ENCODE measurements at regions not wholly inside any gene's neighbourhood (a gene's known extent, or its start where the extent isn't known, plus 50 kb on each side); places are given as distances from the start of the nearest gene placed in this dataset.
A peak's percentile ranks its signal among the peaks of the same experiment; 100 is the strongest.

DNA sequence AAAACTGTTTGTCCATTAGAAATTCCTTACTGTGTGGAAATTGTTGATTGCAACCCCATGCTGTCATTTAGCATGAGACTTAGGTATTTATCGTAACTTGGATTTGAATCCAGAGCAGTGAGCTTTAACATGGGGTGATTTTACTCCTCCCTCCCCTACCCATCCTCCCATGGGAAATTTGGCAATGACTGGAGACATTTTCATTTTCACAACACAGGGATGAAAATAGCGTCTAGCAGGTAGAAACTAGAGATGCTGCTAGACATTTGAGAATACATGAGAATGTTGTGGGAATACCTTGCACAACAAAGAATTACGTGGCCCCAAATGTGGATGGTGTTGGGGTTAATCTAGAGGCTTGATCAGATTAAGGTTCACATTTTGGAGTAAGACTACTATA is 191.3 kb upstream of the MPDZ start:
- H3K27ac ChIP-seq (ENCODE audit: low read length) = no peak overlapping the region
- H3K9me2 ChIP-seq (replicated peaks; ENCODE audit: insufficient read depth, low read length) = no peaks in the 10 kb centered on the region
- H2AFZ ChIP-seq (ENCODE audit: low read length) = no peak overlapping the region

DNA sequence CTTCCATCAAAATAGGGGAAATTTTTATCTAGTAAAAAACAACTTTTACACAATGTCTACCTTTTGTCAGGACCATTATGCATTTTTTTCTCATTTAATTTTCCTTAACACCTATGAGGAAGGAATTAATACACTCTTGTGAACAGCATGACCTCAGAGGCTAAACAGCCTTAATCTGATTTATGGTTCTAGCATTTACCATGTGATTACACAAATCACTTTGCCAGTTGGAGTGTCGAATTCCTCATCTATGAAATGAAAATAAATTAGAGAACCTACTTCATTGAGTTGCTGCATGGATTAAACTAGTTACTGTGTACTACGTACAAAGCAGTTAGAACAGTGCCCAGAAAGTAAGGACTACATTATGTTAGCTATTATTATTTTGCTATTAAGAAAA is 187.7 kb upstream of the MPDZ start:
- Histone ChIP-seq H3K4me3 (ENCODE audit: low read length) (no peak overlapping the region), H3K36me3 (ENCODE audit: insufficient read depth, low read length) (no peaks in the 10 kb centered on the region), H3K4me1 (ENCODE audit: low read length) (no peaks in the 10 kb centered on the region), H3K4me2 (ENCODE audit: low read depth, low read length, poor library complexity, severe bottlenecking) (no peak overlapping the region), H3K9ac (ENCODE audit: low read length) (no peak overlapping the region), H3K27ac (ENCODE audit: low read length) (no peak overlapping the region), H3K9me2 (replicated peaks; ENCODE audit: insufficient read depth, low read length) (no peaks in the 10 kb centered on the region), H3K27me3 (ENCODE audit: low read length) (no peaks in the 10 kb centered on the region), H3K9me3 (ENCODE audit: low read length) (no peaks in the 10 kb centered on the region), H4K20me1 (ENCODE audit: insufficient read depth, low read depth, low read length) (no peaks in the 10 kb centered on the region), H2AFZ (ENCODE audit: low read length) (no peak overlapping the region), H3K79me2 (ENCODE audit: low read length) (no peaks in the 10 kb centered on the region)
- no peak for DNase-seq

More for the DNA sequence above, 191.3 kb upstream of the MPDZ start:
- no peak overlapping the region for H3K9ac ChIP-seq (ENCODE audit: low read length)
- H3K36me3 ChIP-seq (ENCODE audit: insufficient read depth, low read length) = no peaks in the 10 kb centered on the region
- no peaks in the 10 kb centered on the region for H3K4me1 ChIP-seq (ENCODE audit: low read length)
- H3K4me2 ChIP-seq (ENCODE audit: low read depth, low read length, poor library complexity, severe bottlenecking) = no peak overlapping the region
- no peaks in the 10 kb centered on the region for H3K27me3 ChIP-seq (ENCODE audit: low read length)
- DNase-seq = no peak
- no peaks in the 10 kb centered on the region for H3K9me3 ChIP-seq (ENCODE audit: low read length)
- H4K20me1 ChIP-seq (ENCODE audit: insufficient read depth, low read depth, low read length) = no peaks in the 10 kb centered on the region
- H3K4me3 ChIP-seq (ENCODE audit: low read length) = no peak overlapping the region
- H3K79me2 ChIP-seq (ENCODE audit: low read length) = no peaks in the 10 kb centered on the region

- Histone ChIP-seq H3K4me2 (ENCODE audit: low read depth, low read length, poor library complexity, severe bottlenecking) (no peak overlapping the region), H3K27me3 (ENCODE audit: low read length) (no peaks in the 10 kb centered on the region), H2AFZ (ENCODE audit: low read length) (no peak overlapping the region), H3K27ac (ENCODE audit: low read length) (no peak overlapping the region), H3K9me2 (replicated peaks; ENCODE audit: insufficient read depth, low read length) (no peaks in the 10 kb centered on the region), H3K4me1 (ENCODE audit: low read length) (peaks cover 3% of the 10 kb centered on the region; the same call in 1 of the 2 replicates), H4K20me1 (ENCODE audit: insufficient read depth, low read depth, low read length) (no peaks in the 10 kb centered on the region), H3K9ac (ENCODE audit: low read length) (no peak overlapping the region), H3K79me2 (ENCODE audit: low read length) (no peaks in the 10 kb centered on the region), H3K4me3 (ENCODE audit: low read length) (no peak overlapping the region), H3K9me3 (ENCODE audit: low read length) (no peaks in the 10 kb centered on the region), H3K36me3 (ENCODE audit: insufficient read depth, low read length) (no peaks in the 10 kb centered on the region)
- DNase-seq = no peak
These were observed 182.0 kb upstream of the MPDZ start for GRCh38 chr9:13461414-13461991.

DNA sequence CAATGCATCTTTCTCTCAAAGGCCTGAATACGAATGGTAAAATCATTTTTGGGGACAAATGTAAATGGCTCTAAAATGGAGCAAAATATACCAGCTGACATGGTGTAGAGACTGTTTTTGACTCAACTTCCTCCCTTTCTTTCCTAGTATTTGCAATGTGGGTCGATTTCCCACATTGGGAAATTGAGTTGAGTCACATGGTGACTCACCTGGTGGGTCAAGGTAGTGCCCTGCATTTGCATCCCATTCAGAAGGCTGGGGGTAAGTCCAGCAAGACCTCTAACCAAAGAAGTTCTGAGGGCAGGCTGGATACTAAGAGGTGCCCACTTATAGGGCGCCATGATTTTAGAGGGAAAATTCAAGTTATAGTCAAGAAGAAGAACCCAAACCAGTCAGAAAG is 179.6 kb upstream of the MPDZ start:
- H4K20me1 ChIP-seq (ENCODE audit: insufficient read depth, low read depth, low read length) = no peaks in the 10 kb centered on the region
- no peak overlapping the region for H3K4me3 ChIP-seq (ENCODE audit: low read length)
- DNase-seq = no peak
- no peaks in the 10 kb centered on the region for H3K9me2 ChIP-seq (replicated peaks; ENCODE audit: insufficient read depth, low read length)
- no peaks in the 10 kb centered on the region for H3K9me3 ChIP-seq (ENCODE audit: low read length)
- H3K79me2 ChIP-seq (ENCODE audit: low read length) = no peaks in the 10 kb centered on the region
- no peak overlapping the region for H3K9ac ChIP-seq (ENCODE audit: low read length)
- no peaks in the 10 kb centered on the region for H3K36me3 ChIP-seq (ENCODE audit: insufficient read depth, low read length)
- no peak overlapping the region for H2AFZ ChIP-seq (ENCODE audit: low read length)
- H3K4me1 ChIP-seq (ENCODE audit: low read length) = peaks cover 6% of the 10 kb centered on the region
- no peaks in the 10 kb centered on the region for H3K27me3 ChIP-seq (ENCODE audit: low read length)
- H3K4me2 ChIP-seq (ENCODE audit: low read depth, low read length, poor library complexity, severe bottlenecking) = no peak overlapping the region
- H3K27ac ChIP-seq (ENCODE audit: low read length) = no peak overlapping the region

DNA sequence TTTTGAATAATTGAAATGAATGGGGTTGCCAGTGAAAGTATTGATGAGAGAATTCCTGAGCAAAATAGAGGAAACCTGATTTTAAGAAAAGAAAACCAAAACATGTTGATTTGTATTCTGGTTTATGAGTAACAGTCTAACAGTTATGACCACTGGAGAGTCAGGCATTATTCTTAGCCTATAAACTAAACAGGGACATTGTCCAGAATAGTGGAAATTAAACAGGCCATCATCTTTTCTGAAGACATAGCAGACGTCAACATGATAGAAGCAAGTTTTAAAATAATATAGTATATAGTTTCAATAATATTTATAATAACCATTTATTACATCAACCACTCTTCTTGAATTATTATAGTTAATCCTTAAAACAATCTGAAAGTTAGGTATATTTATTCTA is 178.3 kb upstream of the MPDZ start:
- no peaks in the 10 kb centered on the region for H3K36me3 ChIP-seq (ENCODE audit: insufficient read depth, low read length)
- H3K27me3 ChIP-seq (ENCODE audit: low read length) = no peaks in the 10 kb centered on the region
- H3K27ac ChIP-seq (ENCODE audit: low read length) = no peak overlapping the region
- H3K9me3 ChIP-seq (ENCODE audit: low read length) = no peaks in the 10 kb centered on the region
- peaks cover 6% of the 10 kb centered on the region for H3K4me1 ChIP-seq (ENCODE audit: low read length)
- H3K4me3 ChIP-seq (ENCODE audit: low read length) = no peak overlapping the region
- no peaks in the 10 kb centered on the region for H3K9me2 ChIP-seq (replicated peaks; ENCODE audit: insufficient read depth, low read length)
- no peak for DNase-seq
- H3K4me2 ChIP-seq (ENCODE audit: low read depth, low read length, poor library complexity, severe bottlenecking) = no peak overlapping the region
- no peak overlapping the region for H2AFZ ChIP-seq (ENCODE audit: low read length)
- H4K20me1 ChIP-seq (ENCODE audit: insufficient read depth, low read depth, low read length) = no peaks in the 10 kb centered on the region
- no peak overlapping the region for H3K9ac ChIP-seq (ENCODE audit: low read length)
- no peaks in the 10 kb centered on the region for H3K79me2 ChIP-seq (ENCODE audit: low read length)

DNA sequence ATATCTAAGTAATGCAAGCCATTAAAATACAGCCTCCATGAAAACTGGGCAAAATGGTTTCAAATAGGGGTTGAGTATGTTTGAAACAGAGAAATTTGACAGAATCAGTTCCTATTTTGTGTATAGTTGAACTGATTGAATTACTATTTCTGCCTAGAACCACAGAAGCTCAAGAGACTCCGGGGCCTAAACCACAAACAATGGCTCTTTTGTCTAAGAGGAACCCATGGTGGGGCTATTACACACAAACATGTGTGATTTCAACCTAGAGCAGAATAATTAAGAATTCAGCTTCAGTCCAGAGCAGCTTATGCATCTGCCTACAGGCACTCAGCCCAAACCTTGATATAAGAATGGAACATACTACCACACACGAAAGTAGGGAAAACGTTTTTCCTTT is 171.2 kb upstream of the MPDZ start:
- Histone ChIP-seq H3K27me3 (ENCODE audit: low read length) (no peaks in the 10 kb centered on the region), H3K9ac (ENCODE audit: low read length) (no peak overlapping the region), H3K4me2 (ENCODE audit: low read depth, low read length, poor library complexity, severe bottlenecking) (peak overlapping the region; percentile 47), H3K4me1 (ENCODE audit: low read length) (peaks cover 43% of the 10 kb centered on the region), H3K9me2 (replicated peaks; ENCODE audit: insufficient read depth, low read length) (no peaks in the 10 kb centered on the region), H3K4me3 (ENCODE audit: low read length) (no peak overlapping the region), H3K9me3 (ENCODE audit: low read length) (no peaks in the 10 kb centered on the region), H3K36me3 (ENCODE audit: insufficient read depth, low read length) (no peaks in the 10 kb centered on the region), H2AFZ (ENCODE audit: low read length) (peak overlapping the region; percentile 35; the same call in 1 of the 2 replicates), H4K20me1 (ENCODE audit: insufficient read depth, low read depth, low read length) (no peaks in the 10 kb centered on the region), H3K79me2 (ENCODE audit: low read length) (no peaks in the 10 kb centered on the region), H3K27ac (ENCODE audit: low read length) (peak overlapping the region; percentile 59)
- DNase-seq = peak; percentile 73

DNA sequence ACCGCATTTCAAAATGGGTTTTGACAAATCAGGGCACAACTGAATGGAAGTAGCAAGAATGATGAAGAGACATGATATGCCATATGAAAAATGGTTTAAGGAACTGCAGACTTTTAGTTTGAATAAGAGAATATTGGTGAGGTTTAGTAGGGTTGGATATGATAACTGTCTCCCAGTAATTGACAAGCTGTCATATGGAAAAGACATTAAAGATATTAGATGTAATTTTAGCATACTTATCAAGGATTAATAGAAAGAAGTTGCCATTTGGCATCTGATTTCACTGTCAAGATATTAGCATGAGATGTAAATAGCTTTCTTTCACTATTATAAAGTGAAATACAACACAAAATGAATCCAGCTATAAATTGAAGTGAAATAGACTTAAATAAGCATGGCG is 169.0 kb upstream of the MPDZ start:
- H3K36me3 ChIP-seq (ENCODE audit: insufficient read depth, low read length) = no peaks in the 10 kb centered on the region
- H3K9me3 ChIP-seq (ENCODE audit: low read length) = no peaks in the 10 kb centered on the region
- no peak overlapping the region for H3K27ac ChIP-seq (ENCODE audit: low read length)
- H3K4me3 ChIP-seq (ENCODE audit: low read length) = no peak overlapping the region
- no peaks in the 10 kb centered on the region for H4K20me1 ChIP-seq (ENCODE audit: insufficient read depth, low read depth, low read length)
- no peak overlapping the region for H3K9ac ChIP-seq (ENCODE audit: low read length)
- no peak overlapping the region for H2AFZ ChIP-seq (ENCODE audit: low read length)
- no peaks in the 10 kb centered on the region for H3K27me3 ChIP-seq (ENCODE audit: low read length)
- no peaks in the 10 kb centered on the region for H3K79me2 ChIP-seq (ENCODE audit: low read length)
- DNase-seq = no peak
- H3K4me2 ChIP-seq (ENCODE audit: low read depth, low read length, poor library complexity, severe bottlenecking) = no peak overlapping the region
- peaks cover 49% of the 10 kb centered on the region for H3K4me1 ChIP-seq (ENCODE audit: low read length)
- H3K9me2 ChIP-seq (replicated peaks; ENCODE audit: insufficient read depth, low read length) = no peaks in the 10 kb centered on the region

DNA sequence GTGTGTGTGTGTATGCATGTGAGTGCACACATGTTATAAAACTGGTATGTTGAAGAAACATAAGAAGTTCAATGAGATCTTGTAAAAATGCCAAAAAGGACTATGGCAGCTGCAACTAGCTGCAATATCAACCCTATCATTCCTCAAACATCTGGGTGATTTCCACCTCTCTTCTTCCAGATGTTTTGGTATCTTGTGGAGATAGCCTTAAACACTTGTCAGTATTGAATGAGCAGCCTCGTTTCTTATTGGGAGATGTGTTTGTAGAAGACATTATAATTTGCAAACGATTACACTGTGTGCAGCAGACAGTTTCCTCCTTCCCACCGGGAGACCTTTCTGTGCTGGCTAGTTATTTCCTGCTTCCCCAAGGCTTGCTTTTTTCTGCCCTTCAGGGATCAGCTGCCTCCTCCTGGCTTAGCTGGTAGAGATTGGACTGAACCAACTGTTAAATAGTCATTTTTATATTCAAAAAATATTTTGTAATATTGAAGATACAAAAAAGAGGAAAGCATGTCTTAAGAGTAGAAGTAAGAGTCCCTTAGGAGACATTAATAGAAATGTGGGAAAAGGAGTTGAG is 168.4 kb upstream of the MPDZ start:
- no peak for DNase-seq
- no peak overlapping the region for H3K4me2 ChIP-seq (ENCODE audit: low read depth, low read length, poor library complexity, severe bottlenecking)
- H3K27me3 ChIP-seq (ENCODE audit: low read length) = no peaks in the 10 kb centered on the region
- no peaks in the 10 kb centered on the region for H3K36me3 ChIP-seq (ENCODE audit: insufficient read depth, low read length)
- H3K27ac ChIP-seq (ENCODE audit: low read length) = no peak overlapping the region
- no peaks in the 10 kb centered on the region for H3K79me2 ChIP-seq (ENCODE audit: low read length)
- peaks cover 49% of the 10 kb centered on the region for H3K4me1 ChIP-seq (ENCODE audit: low read length)
- no peak overlapping the region for H3K9ac ChIP-seq (ENCODE audit: low read length)
- H3K4me3 ChIP-seq (ENCODE audit: low read length) = no peak overlapping the region
- no peaks in the 10 kb centered on the region for H3K9me2 ChIP-seq (replicated peaks; ENCODE audit: insufficient read depth, low read length)
- no peak overlapping the region for H2AFZ ChIP-seq (ENCODE audit: low read length)
- H4K20me1 ChIP-seq (ENCODE audit: insufficient read depth, low read depth, low read length) = no peaks in the 10 kb centered on the region
- H3K9me3 ChIP-seq (ENCODE audit: low read length) = no peaks in the 10 kb centered on the region

All from Karpas-422 (cell line).